Adrenal gland (tissue), 9 donors: ENCODE measurements at regions not wholly inside any gene's neighbourhood (a gene's known extent, or its start where the extent isn't known, plus 50 kb on each side); places are given as distances from the start of the nearest gene placed in this dataset.

Source experiments
- DNase-seq, 7 donors: peaks; one replicate each; pipeline ENCODE4 v3.0.0-alpha.2; 2019 to 2020
- H3K27ac ChIP-seq, 5 donors: fragments of 200-600 bp; sonication (generic) in 4 of 5; 1 replicate in 3 of 5; 2 replicates in 2 of 5; pipeline versions ENCODE4 v1.5.1 to v1.8.0; 2016 to 2020; ENCODE audit warnings: mild to moderate bottlenecking in 1 of 5
- H3K27me3 ChIP-seq: fragments of 200-600 bp; 2 replicates; pipeline ENCODE4 v1.8.0; 2021
- H3K36me3 ChIP-seq, 2 donors: fragments of 200-600 bp; replicated peaks in 1 of 2; 1 replicate in 1 of 2; 2 replicates in 1 of 2; pipeline versions ENCODE4 v1.5.1 to v1.8.0; 2018 to 2022
- H3K4me1 ChIP-seq, 2 donors: fragments of 200-600 bp; replicated peaks in 1 of 2; 1 replicate in 1 of 2; 2 replicates in 1 of 2; pipeline versions ENCODE4 v1.5.1 to v1.8.0; 2018 to 2021
- H3K4me3 ChIP-seq, 4 donors: fragments of 200-600 bp; sonication (generic) in 3 of 4; one replicate each; pipeline ENCODE4 v1.5.1; 2016 to 2018
- H3K9me3 ChIP-seq, 3 donors: fragments of 200-600 bp; sonication (generic) in 1 of 3; replicated peaks in 1 of 3; 1 replicate in 2 of 3; 2 replicates in 1 of 3; pipeline versions ENCODE4 v1.5.1 to v1.8.0; 2016 to 2021
- POLR2A ChIP-seq, 2 donors: fragments of 450-650 bp; IDR thresholded peaks; one replicate each; pipeline ENCODE4 v1.6.1; 2017; ENCODE audit warnings: antibody characterized with exemption in 2 of 2, mild to moderate bottlenecking in 2 of 2, moderate library complexity in 1 of 2
- WGBS, 4 donors: extraction: QIAGEN DNeasy Blood & Tissue Kit in 2 of 4; methylation state at CpG; one replicate each; pipeline versions ENCODE4 v1.1.5 to v1.1.7; 2013 to 2017; 5-methylcytosine and 5-hydroxymethylcytosine counted together
- intact Hi-C, 2 donors: fragments of 100-400 bp; cut with DNase I; formaldehyde crosslinking; loops; one replicate each; pipeline versions ENCODE4 v1.14.1 to v1.15.0; 2022 to 2023
- TF ChIP-seq, protein P1 (sequence below), 6 experiments: fragments of 450-650 bp in 4 of 6; fragments of 200-600 bp in 2 of 6; sonication (generic) in 1 of 6; IDR thresholded peaks; 1 replicate in 5 of 6; 2 replicates in 1 of 6; pipeline versions ENCODE4 v1.5.1 to v1.8.0; 2016 to 2021; ENCODE audit warnings: antibody characterized with exemption in 6 of 6, mild to moderate bottlenecking in 2 of 6, moderate library complexity in 1 of 6
- donor health status: healthy with polysubstance abuse.
- donor health status: Bipolar disorder and iron deficiency.
- donor health status: DM: yes; HTN: yes; CAD: no.
- donor health status: DM: no; HTN: no; CAD: no.
- donor health status: DM: no; HTN: no; CAD: no.

GRCh38 chr6:138563650-138564049, 64.4 kb upstream of the NHSL1 start:
- Histone ChIP-seq H3K36me3 (no peaks in the 10 kb centered on the region), H3K4me1 (no peaks in the 10 kb centered on the region), H3K4me3 (no peak overlapping the region), H3K27ac (no peak overlapping the region), H3K9me3 (no peaks in the 10 kb centered on the region), H3K27me3 (peaks cover 1% of the 10 kb centered on the region)
- intact Hi-C loops = no loop called here
- WGBS, 4 donors = 82 to 92% (median 88%) methylated on average over 3 of the region's 3 CpGs
- no peak for TF ChIP-seq POLR2A (IDR thresholded peaks at IDR 0.05)
- TF ChIP-seq, protein P1, sequence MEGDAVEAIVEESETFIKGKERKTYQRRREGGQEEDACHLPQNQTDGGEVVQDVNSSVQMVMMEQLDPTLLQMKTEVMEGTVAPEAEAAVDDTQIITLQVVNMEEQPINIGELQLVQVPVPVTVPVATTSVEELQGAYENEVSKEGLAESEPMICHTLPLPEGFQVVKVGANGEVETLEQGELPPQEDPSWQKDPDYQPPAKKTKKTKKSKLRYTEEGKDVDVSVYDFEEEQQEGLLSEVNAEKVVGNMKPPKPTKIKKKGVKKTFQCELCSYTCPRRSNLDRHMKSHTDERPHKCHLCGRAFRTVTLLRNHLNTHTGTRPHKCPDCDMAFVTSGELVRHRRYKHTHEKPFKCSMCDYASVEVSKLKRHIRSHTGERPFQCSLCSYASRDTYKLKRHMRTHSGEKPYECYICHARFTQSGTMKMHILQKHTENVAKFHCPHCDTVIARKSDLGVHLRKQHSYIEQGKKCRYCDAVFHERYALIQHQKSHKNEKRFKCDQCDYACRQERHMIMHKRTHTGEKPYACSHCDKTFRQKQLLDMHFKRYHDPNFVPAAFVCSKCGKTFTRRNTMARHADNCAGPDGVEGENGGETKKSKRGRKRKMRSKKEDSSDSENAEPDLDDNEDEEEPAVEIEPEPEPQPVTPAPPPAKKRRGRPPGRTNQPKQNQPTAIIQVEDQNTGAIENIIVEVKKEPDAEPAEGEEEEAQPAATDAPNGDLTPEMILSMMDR (IDR thresholded peaks at IDR 0.05) = no peak
- no peak for DNase-seq

DNA sequence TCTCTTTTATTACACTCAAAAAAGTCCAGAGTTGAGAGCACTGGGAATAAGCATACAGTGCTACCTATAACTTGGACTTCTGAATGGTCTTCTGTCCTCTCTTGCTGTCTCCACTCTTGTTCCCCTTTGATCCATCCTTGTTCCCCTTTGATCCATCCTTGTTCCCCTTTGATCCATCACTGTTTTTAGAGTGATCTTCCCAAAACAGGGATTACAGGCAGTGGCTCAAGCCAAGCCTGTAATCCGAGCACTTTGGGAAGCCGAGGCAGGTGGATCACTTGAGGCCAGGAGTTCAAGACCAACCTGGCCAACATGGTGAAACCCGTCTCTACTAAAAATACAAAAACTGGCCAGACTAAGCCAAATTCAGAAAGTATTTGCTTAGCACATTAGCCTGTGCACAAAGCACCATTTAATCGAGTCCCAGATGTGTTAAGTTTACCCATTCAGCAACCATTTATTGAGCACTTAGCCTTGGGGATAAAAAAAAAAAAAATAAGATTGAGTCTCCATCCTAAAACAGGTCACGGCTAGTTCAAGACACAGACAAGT, 65.0 kb upstream of the NHSL1 start:
- WGBS, 4 donors = 82 to 90% (median 89%) methylated on average over 5 of the region's 5 CpGs
- Histone ChIP-seq H3K27me3 (peaks cover 5% of the 10 kb centered on the region), H3K9me3 (no peaks in the 10 kb centered on the region), H3K27ac (no peak overlapping the region), H3K36me3 (no peaks in the 10 kb centered on the region), H3K4me3 (no peak overlapping the region), H3K4me1 (no peaks in the 10 kb centered on the region)
- intact Hi-C loops = no loop called here
- DNase-seq = no peak
- TF ChIP-seq POLR2A (IDR thresholded peaks at IDR 0.05) = no peak
- TF ChIP-seq, protein P1 (IDR thresholded peaks at IDR 0.05) = no peak

DNA sequence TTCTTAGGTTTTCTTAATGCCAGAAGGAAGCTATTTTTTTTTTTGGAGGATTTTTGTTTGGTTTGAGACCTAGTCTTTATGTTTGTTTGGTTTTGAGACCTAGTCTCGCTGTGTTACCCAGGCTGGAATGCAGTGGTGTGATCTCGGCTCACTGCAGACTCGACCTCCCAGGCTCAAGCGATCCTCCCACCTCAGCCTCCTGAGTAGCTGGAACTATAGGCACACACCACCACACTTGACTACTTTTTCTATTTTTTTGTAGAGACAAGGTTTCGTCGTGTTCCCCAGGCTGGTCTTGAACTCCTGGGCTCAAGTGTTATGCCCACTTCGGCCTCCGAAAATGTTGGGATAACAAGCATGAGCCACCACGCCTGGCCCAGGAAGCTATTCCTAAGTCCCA, 67.8 kb upstream of the NHSL1 start:
- WGBS, 4 donors = 92 to 96% (median 94%) methylated on average over 9 of the region's 9 CpGs
- Histone ChIP-seq H3K27ac (no peak overlapping the region), H3K4me3 (no peak overlapping the region), H3K27me3 (peaks cover 5% of the 10 kb centered on the region), H3K36me3 (no peaks in the 10 kb centered on the region), H3K9me3 (no peaks in the 10 kb centered on the region), H3K4me1 (peaks cover 0 to 5% of the 10 kb centered on the region in 2 donors)
- TF ChIP-seq, protein P1 (IDR thresholded peaks at IDR 0.05) = no peak
- no peak for TF ChIP-seq POLR2A (IDR thresholded peaks at IDR 0.05)
- DNase-seq = no peak
- intact Hi-C loops = no loop called here

DNA sequence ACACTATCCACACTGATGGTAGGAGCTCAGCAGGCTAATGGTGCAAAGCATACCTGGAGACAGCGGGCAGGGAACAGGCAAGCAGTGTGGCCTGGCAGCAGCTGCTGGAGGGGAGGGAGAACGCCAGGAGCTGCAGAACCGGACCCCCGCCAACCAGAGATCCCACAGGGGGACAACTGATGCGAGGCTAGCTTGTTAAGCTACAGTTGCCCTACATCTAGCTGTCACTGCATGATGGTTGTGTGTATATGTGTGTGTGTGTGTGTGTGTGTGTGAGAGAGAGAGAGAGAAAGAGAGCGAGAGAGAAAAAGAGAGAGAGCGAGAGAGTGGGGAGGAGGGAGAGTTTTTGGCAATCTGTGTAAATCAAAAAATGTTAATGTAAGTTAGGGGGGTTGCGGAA, 69.7 kb upstream of the NHSL1 start:
- Histone ChIP-seq H3K27ac (no peak overlapping the region), H3K4me3 (no peak overlapping the region), H3K36me3 (no peaks in the 10 kb centered on the region), H3K27me3 (peaks cover 5% of the 10 kb centered on the region), H3K9me3 (no peaks in the 10 kb centered on the region), H3K4me1 (peaks cover 0 to 12% of the 10 kb centered on the region in 2 donors)
- no peak for DNase-seq
- 89 to 92% (median 91%) methylated on average over 8 of the region's 8 CpGs for WGBS, 4 donors
- TF ChIP-seq POLR2A (IDR thresholded peaks at IDR 0.05) = no peak
- TF ChIP-seq, protein P1 (IDR thresholded peaks at IDR 0.05) = no peak
- intact Hi-C loops = no loop called here
